Astrocyte (in vitro differentiated cells and primary cell): ENCODE measurements at regions not wholly inside any gene's neighbourhood (a gene's known extent, or its start where the extent isn't known, plus 50 kb on each side); places are given as distances from the start of the nearest gene placed in this dataset.

Experiments
- EZH2 ChIP-seq: IDR thresholded peaks from 2 replicates; pipeline ENCODE4 v1.6.1; 2012; ENCODE audit warnings: mild to moderate bottlenecking, low read length, inconsistent platforms; ENCODE audit not compliant: insufficient read depth
- TF ChIP-seq, protein P1 (sequence below): IDR thresholded peaks from 2 replicates; pipeline ENCODE4 v1.5.1; 2011; ENCODE audit warnings: low read depth, mild to moderate bottlenecking, inconsistent platforms, low read length, moderate library complexity; ENCODE audit not compliant: insufficient read depth

DNA sequence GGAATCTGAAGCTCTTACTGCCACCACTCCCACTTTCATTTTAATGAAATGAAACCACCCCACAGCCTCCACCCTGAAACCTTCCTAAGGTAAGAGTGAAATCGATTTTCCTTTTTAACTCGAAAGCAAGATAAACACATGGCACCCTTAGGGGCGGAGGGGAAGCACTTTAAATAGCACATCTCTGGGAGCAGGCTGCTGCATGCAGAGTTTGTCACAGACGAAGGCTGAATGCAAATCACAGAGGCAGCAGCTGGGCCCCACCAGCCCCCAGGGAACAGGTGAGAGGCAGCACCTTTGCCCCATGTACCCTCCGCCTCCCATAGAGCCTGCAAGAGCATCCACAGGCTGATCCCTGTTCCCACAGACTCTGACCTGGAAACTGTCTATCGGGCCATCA, 60.0 kb upstream of the GRIK3 start:
- TF ChIP-seq EZH2: no peak
- TF ChIP-seq, protein P1, sequence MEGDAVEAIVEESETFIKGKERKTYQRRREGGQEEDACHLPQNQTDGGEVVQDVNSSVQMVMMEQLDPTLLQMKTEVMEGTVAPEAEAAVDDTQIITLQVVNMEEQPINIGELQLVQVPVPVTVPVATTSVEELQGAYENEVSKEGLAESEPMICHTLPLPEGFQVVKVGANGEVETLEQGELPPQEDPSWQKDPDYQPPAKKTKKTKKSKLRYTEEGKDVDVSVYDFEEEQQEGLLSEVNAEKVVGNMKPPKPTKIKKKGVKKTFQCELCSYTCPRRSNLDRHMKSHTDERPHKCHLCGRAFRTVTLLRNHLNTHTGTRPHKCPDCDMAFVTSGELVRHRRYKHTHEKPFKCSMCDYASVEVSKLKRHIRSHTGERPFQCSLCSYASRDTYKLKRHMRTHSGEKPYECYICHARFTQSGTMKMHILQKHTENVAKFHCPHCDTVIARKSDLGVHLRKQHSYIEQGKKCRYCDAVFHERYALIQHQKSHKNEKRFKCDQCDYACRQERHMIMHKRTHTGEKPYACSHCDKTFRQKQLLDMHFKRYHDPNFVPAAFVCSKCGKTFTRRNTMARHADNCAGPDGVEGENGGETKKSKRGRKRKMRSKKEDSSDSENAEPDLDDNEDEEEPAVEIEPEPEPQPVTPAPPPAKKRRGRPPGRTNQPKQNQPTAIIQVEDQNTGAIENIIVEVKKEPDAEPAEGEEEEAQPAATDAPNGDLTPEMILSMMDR: no peak
